WTC11 (cell line): ENCODE measurements at regions not wholly inside any gene's neighbourhood (a gene's known extent, or its start where the extent isn't known, plus 50 kb on each side); places are given as distances from the start of the nearest gene placed in this dataset.

Source experiments
- CREM ChIP-seq: sonication (generic); formaldehyde crosslinking; IDR thresholded peaks from 2 replicates; pipeline ENCODE4 v1.8.1; 2022; ENCODE audit warnings: mild to moderate bottlenecking, missing genetic modification reagents, moderate library complexity
- ELF4 ChIP-seq: sonication (generic); formaldehyde crosslinking; IDR thresholded peaks from 2 replicates; pipeline ENCODE4 v1.8.1; 2022; ENCODE audit warnings: low read depth, mild to moderate bottlenecking, moderate library complexity, missing genetic modification reagents
- KAT7 ChIP-seq: sonication (generic); formaldehyde crosslinking; IDR thresholded peaks from 2 replicates; pipeline ENCODE4 v1.8.1; 2023; ENCODE audit warnings: missing genetic modification reagents, mild to moderate bottlenecking, borderline replicate concordance
- TEAD4 ChIP-seq: sonication (generic); formaldehyde crosslinking; IDR thresholded peaks from 2 replicates; pipeline ENCODE4 v1.8.0; 2022; ENCODE audit warnings: mild to moderate bottlenecking, missing genetic modification reagents
- ZNF121 ChIP-seq: sonication (generic); formaldehyde crosslinking; IDR thresholded peaks from 2 replicates; pipeline ENCODE4 v1.8.0; 2023; ENCODE audit warnings: missing genetic modification reagents
- TF ChIP-seq, protein P1 (sequence below): fragments of 200-600 bp; IDR thresholded peaks from 2 replicates; pipeline ENCODE4 v1.8.0; 2022; ENCODE audit warnings: antibody characterized with exemption
- TF ChIP-seq, protein P2 (sequence below): fragments of 250-450 bp; sonication (Bioruptor Pico); IDR thresholded peaks from 2 replicates; pipeline ENCODE4 v1.9.0; 2021; ENCODE audit warnings: mild to moderate bottlenecking
- TF ChIP-seq, protein P3 (sequence below): sonication (generic); formaldehyde crosslinking; IDR thresholded peaks from 2 replicates; pipeline ENCODE4 v1.8.0; 2022; ENCODE audit warnings: mild to moderate bottlenecking, missing genetic modification reagents
- TF ChIP-seq, protein P4 (sequence below): sonication (generic); formaldehyde crosslinking; conservative IDR thresholded peaks from 2 replicates; pipeline ENCODE4 v1.8.1; 2022; ENCODE audit warnings: mild to moderate bottlenecking, missing genetic modification reagents

DNA sequence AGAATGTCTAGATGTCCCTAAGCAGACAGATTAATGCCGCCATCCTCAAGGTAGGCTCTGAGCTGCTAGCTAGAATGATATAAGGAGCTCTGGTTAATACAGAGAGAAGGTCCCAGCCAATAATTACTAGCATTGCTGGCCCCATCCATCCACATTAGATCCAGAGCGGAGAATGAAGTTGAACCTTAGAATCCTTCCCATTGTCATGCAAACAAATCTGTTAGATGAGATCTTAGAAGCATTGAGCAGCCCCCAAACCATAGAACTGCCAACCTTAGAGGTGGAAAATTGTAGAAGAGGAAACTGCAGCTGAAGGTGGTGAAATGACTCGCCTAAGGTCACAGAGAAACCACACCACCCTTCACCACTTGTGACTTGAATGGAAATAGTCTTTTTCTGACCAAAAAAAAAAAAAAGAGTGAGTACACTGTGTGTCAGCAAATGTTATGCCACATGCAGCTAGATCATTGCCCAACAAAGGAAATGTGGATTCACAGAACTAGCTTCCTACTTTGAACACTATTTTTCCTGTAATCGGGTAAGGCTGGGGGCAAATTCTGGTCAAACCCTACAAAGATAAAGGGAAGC lies 162.1 kb downstream of the SMIM20 start:
- TF ChIP-seq, protein P1, sequence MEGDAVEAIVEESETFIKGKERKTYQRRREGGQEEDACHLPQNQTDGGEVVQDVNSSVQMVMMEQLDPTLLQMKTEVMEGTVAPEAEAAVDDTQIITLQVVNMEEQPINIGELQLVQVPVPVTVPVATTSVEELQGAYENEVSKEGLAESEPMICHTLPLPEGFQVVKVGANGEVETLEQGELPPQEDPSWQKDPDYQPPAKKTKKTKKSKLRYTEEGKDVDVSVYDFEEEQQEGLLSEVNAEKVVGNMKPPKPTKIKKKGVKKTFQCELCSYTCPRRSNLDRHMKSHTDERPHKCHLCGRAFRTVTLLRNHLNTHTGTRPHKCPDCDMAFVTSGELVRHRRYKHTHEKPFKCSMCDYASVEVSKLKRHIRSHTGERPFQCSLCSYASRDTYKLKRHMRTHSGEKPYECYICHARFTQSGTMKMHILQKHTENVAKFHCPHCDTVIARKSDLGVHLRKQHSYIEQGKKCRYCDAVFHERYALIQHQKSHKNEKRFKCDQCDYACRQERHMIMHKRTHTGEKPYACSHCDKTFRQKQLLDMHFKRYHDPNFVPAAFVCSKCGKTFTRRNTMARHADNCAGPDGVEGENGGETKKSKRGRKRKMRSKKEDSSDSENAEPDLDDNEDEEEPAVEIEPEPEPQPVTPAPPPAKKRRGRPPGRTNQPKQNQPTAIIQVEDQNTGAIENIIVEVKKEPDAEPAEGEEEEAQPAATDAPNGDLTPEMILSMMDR = no peak
- TF ChIP-seq ZNF121 (CRISPR knock-in tag) (no peak), TEAD4 (CRISPR knock-in tag) (no peak), KAT7 (CRISPR knock-in tag) (no peak), CREM (CRISPR knock-in tag) (no peak), ELF4 (no peak)
- TF ChIP-seq, protein P2, sequence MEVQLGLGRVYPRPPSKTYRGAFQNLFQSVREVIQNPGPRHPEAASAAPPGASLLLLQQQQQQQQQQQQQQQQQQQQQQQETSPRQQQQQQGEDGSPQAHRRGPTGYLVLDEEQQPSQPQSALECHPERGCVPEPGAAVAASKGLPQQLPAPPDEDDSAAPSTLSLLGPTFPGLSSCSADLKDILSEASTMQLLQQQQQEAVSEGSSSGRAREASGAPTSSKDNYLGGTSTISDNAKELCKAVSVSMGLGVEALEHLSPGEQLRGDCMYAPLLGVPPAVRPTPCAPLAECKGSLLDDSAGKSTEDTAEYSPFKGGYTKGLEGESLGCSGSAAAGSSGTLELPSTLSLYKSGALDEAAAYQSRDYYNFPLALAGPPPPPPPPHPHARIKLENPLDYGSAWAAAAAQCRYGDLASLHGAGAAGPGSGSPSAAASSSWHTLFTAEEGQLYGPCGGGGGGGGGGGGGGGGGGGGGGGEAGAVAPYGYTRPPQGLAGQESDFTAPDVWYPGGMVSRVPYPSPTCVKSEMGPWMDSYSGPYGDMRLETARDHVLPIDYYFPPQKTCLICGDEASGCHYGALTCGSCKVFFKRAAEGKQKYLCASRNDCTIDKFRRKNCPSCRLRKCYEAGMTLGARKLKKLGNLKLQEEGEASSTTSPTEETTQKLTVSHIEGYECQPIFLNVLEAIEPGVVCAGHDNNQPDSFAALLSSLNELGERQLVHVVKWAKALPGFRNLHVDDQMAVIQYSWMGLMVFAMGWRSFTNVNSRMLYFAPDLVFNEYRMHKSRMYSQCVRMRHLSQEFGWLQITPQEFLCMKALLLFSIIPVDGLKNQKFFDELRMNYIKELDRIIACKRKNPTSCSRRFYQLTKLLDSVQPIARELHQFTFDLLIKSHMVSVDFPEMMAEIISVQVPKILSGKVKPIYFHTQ (CRISPR knock-in tag) = no peak
- TF ChIP-seq, protein P3, sequence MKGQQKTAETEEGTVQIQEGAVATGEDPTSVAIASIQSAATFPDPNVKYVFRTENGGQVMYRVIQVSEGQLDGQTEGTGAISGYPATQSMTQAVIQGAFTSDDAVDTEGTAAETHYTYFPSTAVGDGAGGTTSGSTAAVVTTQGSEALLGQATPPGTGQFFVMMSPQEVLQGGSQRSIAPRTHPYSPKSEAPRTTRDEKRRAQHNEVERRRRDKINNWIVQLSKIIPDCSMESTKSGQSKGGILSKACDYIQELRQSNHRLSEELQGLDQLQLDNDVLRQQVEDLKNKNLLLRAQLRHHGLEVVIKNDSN (CRISPR knock-in tag) = no peak
- TF ChIP-seq, protein P4, sequence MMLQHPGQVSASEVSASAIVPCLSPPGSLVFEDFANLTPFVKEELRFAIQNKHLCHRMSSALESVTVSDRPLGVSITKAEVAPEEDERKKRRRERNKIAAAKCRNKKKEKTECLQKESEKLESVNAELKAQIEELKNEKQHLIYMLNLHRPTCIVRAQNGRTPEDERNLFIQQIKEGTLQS (CRISPR knock-in tag) = no peak
